NCI-H146 (cell line): ENCODE measurements at regions not wholly inside any gene's neighbourhood (a gene's known extent, or its start where the extent isn't known, plus 50 kb on each side); places are given as distances from the start of the nearest gene placed in this dataset.
"Not testable (repeated sequence)": the region's sequence is repeated elsewhere in the genome, so short reads cannot be mapped to it uniquely, and the experiment has no call there.

Source experiments
- DNase-seq: peaks from one replicate; lab custom pipeline; 2025; lab: John Stamatoyannopoulos, UW

GRCh38 chr12:131440209-131441059, 270.5 kb upstream of the SFSWAP start:
- not testable (repeated sequence) for DNase-seq

DNA sequence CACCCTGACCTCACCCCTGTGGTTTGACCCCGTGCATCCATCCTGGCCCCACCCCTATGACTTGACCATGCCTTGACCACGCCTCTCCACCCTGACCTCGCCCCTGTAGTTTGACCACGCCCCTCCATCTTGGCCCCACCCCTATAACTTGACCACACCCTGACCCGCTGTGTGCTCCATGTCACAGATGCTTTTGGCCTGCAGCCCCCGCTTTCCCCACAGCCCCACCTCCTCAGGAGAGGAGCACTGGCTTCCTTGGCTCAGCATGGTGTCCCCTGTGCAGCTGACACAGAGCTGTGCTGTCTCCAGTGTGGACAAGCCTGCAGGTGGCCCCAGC, 269.9 kb upstream of the SFSWAP start:
- no peak for DNase-seq

DNA sequence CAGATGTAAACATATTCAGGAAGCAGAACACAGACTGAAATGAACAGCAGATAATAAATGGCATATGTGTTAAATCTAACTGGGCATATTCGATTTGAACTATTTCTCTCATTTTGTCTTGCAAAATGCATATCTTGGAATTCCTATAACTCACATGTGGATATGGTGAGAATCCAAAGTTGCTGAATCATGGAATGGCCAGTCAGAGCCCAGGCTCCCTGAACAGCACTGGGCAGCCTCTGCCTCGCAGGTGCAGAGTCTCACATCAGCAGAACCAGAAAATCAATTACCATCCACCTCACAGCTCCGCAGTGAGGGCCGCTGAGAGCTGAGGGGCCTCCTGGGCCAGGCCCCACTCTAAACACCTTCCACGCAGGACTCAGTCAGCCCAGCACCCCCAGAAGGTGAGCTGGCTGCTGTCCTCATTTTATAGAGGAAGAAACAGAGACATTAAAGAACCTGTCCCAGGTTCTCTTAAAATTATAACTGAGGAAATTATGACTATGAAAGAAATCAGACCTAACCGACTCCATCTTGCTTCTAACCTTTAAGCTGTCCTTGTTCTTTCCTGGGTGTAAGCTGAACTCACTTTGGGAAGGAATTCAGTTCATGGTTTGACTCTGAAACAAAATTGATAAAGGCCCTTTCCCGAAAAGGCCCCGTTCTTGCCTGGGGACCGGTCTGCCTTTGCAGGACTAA, 269.1 kb upstream of the SFSWAP start:
- no peak for DNase-seq

DNA sequence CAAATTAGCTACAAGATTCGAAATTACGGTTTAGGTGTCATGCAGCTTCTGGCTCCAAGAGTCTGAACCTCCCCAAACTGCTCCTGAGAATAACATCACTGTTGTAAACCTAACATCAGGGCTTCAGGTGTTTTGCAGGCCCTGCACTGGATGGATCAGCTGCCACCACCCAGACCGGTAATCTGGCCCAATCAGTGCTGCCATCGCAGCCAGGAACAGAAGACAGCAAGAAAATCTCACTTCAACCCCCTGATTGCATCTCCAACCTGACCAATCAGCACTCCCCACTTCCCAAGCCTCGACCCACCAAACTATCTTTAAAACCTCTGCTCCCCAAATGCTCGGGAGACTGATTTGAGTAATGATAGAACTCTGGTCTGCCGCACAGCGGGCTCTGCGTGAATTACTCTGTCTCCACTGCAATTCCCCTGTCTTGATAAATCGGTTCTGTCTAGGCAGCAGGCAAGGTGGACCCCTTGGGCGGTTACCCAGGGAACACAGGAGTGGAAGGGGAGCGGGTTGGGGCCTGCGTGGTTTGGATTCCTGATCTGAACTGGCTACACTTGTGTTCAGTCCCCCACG, 268.5 kb upstream of the SFSWAP start:
- DNase-seq = no peak

DNA sequence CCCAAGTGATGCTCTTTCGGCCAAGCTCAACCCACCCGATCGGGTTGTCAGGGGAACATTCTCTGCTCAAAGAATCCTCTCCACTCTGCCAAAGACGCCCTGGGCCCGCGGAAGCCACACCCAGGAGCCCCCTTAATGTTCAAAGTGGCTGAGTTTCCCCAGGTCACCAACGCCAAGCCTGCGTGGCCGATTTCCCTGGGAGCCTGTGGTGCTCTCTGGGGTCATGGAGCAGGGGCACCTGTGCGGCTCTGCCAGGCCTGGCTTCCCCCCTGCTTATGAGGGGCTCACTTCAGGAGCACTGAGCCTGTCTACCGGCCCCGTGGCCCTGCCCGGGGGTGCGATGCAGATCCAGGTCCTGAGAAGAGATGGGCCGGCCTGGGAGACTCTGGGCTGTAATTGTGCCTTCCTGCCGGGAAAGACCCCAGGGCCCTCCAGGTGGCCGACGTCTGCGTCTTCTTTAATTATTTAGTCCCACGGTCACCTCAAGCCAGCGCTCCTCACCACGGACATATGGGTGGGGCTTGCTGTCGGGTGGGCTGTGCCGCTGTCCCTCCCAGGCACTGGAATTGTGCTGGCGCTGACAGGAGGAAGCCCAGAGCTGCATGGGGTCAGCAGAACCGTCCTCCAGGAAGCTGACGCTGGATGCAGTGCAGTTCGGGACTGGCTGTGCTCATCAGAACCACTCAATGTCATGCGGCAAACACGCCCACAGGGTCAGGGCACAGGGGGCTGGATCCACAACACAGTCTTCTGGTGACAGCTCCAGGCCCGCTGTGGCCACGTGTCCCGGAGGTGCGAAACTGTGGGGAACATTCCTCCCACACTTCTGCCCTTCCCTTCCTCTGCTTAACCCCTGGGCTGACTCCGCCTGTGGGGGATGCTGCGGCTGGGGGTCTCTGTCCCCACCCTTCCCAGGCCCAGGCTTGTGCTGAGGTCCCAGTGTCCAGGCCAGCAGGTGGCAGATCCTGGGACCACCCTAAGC, 267.6 kb upstream of the SFSWAP start:
- DNase-seq = no peak

- no peak for DNase-seq
Observed at GRCh38 chr12:131444220-131445164, 266.4 kb upstream of the SFSWAP start.

DNA sequence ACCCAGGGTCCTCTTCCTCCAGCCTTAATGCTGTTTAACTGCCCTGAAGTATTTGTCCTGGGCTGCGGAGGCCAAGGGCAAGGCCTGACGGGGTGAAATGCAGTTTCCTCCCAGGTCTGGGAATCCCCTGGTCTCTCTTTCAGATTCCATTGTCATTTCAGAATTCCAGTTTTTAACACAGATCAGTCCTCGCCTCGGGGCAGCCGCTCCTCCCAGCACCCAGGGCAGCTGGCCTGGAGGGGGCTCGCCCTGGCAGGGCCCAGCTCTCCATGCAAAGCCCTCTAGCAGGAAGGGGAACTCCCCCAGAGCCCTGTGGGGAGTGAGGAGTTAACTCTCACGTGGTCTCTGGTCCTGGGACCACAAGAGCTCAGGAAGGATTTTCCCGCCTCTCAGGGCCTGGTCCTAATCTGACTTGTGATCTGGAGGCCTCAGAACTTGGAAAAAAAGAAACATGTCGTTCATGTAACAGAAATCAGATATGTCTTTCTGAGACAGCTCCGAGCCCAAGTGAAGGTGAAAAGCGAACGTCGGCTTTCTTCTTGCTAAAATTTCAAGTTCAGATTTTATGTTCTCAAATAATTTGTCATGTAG, 265.6 kb upstream of the SFSWAP start:
- no peak for DNase-seq

- no peak for DNase-seq
Observed at GRCh38 chr12:131445795-131446194, 265.1 kb upstream of the SFSWAP start.

DNA sequence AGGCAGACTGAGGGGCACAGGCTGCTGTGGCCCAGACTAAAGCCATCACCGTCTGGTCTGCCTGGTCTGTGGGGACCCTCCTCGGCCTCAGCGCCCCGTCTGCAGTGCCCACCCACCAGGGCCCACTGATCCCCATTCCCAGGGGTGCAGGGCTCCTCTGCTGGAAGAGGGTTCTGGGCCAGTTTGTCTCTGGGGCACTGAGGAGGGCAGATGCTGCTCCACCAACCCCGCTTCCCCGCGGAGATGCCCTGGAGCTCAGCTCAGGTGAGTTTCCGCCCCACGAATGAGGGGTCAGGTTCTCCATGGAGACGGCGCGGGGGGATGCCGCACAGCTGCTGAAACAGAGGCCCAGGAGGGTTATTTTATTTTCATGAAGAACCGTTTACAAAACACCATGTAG, 263.3 kb upstream of the SFSWAP start:
- DNase-seq = not testable (repeated sequence)

DNA sequence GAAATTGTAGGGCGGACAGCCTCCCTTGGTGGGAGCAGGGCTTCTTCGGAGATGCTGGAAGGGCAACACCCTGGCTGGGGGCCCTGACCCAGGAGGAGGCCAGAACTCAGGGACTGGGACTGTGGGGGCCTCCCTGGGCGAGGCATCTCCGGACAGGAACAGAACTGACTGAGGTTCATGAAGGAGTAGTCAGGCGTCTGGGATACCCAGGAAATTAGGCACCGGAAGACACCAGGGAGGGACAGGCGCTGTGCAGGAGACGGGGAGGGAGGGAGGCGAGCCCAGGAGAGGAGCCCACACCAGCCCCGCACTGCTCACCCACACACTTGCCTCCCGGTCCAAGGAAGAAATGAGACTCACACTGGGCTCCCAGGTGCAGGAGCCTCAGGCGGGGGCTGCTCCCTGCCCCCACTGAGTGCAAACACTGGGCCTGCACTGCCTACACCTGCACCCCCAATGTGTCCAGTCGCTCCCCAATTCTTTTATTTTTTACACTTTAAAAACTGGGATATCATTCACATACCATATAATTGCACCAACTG, 262.6 kb upstream of the SFSWAP start:
- no peak for DNase-seq

DNA sequence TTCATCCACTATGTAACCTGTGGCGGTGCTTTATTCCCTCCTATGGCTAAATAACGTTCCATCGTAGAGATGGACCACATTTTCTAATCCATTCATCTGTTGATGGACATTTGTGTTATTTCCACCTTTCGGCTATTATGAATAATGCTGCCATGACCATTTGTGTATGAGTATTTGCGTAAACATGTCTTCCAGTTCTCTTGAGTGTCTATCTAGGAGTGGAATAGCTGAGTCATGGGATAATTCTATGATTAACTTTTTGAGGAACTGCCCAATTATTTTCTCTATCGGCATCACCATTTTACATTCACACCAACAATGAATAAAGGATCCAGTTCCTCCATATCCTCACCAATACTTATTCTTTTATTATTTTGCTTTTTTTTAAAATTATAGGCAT, 261.9 kb upstream of the SFSWAP start:
- DNase-seq = no peak

GRCh38 chr12:131452444-131452860, 258.4 kb upstream of the SFSWAP start:
- no peak for DNase-seq

DNA sequence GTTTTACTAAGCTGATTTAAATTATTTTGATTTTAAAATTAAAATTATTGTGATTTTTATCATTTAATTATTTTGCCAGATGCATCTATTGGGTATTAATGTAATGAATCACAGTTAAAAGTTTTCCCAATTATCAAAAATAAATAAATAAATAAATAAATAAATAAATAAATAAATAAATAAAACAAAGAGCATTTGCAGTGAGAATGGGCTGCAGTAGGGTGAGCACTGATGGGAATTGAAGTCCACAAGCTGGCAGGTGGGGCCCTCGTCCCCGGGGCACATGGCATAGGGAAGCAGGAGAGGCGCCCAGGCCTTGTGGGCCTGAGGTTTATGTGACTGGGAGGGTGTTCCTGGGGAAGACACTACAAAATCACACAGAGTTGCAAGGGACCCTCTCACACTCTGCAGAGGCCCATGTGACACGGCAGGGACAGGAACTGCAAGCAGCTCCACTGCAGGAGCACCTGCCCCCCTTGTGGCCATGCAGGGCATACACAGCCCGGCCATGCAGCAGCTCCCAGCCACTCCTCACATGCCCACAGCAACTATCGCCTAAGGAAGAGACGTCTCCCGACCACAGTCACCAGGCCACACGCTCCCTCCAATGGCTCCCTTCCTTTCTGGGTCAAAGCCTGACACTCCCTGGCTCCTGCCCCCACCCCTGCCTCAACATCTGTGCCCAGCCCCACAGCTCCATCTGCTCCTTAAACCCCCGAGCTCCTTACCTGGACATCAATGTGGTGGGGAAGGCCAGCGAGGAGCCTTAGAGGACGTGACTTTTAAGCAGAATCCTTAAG, 256.3 kb upstream of the SFSWAP start:
- DNase-seq = no peak

- DNase-seq = no peak
Observed at GRCh38 chr12:131455218-131455506, 255.7 kb upstream of the SFSWAP start.

DNA sequence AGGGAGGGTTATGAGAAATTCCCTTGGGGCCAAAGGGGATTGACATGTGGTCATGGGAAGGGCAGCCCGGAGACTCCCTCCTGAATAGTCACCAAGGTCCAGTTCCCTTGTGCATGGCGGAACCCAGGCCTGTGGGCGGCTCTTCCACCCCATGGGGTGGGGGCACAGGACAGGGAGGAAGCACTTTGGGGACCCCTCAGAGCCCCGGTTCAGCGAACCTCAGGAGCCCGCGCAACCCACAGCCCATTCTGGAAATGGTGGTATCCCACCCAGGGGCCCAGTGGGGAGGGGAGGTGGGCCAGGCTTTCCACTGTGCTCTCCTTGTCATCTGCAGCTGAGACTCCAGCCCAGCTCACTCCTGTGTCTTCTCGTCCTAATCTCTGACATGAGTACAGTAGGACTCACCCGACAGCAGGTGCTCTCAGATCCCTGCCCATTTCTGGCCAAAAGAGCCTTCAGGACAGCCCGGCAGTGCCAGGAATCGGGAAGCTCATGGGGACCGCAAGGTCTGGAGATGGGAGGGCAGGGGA, 255.2 kb upstream of the SFSWAP start:
- no peak for DNase-seq

DNA sequence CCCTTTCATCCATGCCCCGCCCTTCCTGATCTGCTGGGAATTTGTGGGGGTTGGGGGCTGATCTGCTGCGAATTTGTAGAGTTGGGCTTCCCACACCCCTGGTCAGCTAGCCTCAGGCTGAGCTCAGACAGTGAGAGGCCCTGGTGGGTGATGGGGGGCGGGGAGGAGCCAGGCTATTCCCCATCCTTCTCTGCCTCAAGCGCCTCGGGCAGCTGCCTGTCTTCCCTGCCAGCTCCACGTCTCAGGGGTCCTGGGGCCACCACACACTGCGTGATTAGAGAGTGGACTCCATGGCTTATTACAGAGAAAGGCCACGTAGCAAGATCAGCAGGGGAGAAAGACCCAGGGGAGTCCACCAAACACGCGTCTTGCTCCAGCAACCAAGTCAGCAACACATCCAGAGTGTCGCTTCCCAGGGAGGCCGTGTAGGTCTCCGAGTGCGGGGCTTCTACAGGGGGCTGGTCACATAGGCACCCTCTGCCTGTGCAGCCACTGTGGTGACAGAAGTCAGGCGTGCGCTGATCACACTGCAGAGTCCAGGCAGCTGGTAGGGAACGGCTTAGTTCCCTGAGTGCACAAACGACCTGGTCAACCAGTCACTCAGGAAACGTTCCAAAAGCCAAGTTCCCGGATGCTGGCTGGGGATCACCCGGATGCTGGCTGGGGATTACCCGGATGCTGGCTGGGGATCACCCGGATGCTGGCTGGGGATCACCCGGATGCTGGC, 254.4 kb upstream of the SFSWAP start:
- DNase-seq = no peak

DNA sequence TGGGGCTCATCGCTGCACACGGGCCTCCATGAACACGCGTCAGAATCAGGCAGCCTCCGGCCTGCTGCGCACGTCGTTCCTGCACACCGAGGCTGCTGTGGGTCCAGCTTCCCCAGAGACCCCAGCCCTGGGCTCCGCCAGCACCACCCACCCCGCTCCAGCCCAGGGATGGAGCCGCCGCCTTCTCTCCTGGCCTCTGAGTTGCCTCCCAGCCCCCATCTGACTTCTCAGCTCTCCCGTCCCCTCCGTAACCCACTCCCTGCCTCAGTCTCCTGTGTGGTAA, 253.9 kb upstream of the SFSWAP start:
- no peak for DNase-seq

GRCh38 chr12:131457331-131458047, 253.4 kb upstream of the SFSWAP start:
- DNase-seq = no peak
